ENCODE measurements at regions not wholly inside any gene's neighbourhood (a gene's known extent, or its start where the extent isn't known, plus 50 kb on each side); places are given as distances from the start of the nearest gene placed in this dataset.

- intact Hi-C loops (cut with DNase I) = no loop called here
- Histone ChIP-seq H3K27ac (ENCODE audit: low read depth in 2 of 2, low read length in 2 of 2) (no peak overlapping the region), H3K9me3 (ENCODE audit: control insufficient read depth in 2 of 3, insufficient read depth in 1 of 3, low read length in 3 of 3) (peaks cover 0 to 3% (median 0%) of the 10 kb centered on the region in 3 donors), H3K27me3 (ENCODE audit: control insufficient read depth, insufficient read depth, low read length) (no peaks in the 10 kb centered on the region), H3K4me1 (ENCODE audit: control insufficient read depth in 2 of 3, insufficient read depth in 2 of 3, low read depth in 1 of 3, low read length in 3 of 3) (no peaks in the 10 kb centered on the region), H3K4me3 (ENCODE audit: low read length in 3 of 3) (no peak overlapping the region), H3K9ac (ENCODE audit: low read length in 3 of 3) (no peak overlapping the region), H3K36me3 (ENCODE audit: control insufficient read depth in 2 of 3, insufficient read depth in 3 of 3, low read length in 3 of 3) (no peaks in the 10 kb centered on the region)
- no peak for DNase-seq
- no peak for TF ChIP-seq CTCF (IDR thresholded peaks at IDR 0.05; ENCODE audit: borderline replicate concordance, extremely low read depth, insufficient read depth)
- FAIRE-seq = no peak
Measured at GRCh38 chr7:157086508-157087187, 52.1 kb upstream of the UBE3C start.

GRCh38 chr7:157087646-157088045, 51.1 kb upstream of the UBE3C start:
- Histone ChIP-seq H3K27ac (ENCODE audit: low read depth in 2 of 2, low read length in 2 of 2) (no peak overlapping the region), H3K27me3 (ENCODE audit: control insufficient read depth, insufficient read depth, low read length) (no peaks in the 10 kb centered on the region), H3K9me3 (ENCODE audit: control insufficient read depth in 2 of 3, insufficient read depth in 1 of 3, low read length in 3 of 3) (peaks cover 0 to 6% (median under 1%) of the 10 kb centered on the region in 3 donors), H3K9ac (ENCODE audit: low read length in 3 of 3) (no peak overlapping the region), H3K36me3 (ENCODE audit: control insufficient read depth in 2 of 3, insufficient read depth in 3 of 3, low read length in 3 of 3) (no peaks in the 10 kb centered on the region), H3K4me3 (ENCODE audit: low read length in 3 of 3) (no peak overlapping the region), H3K4me1 (ENCODE audit: control insufficient read depth in 2 of 3, insufficient read depth in 2 of 3, low read depth in 1 of 3, low read length in 3 of 3) (no peaks in the 10 kb centered on the region)
- no peak for TF ChIP-seq CTCF (IDR thresholded peaks at IDR 0.05; ENCODE audit: borderline replicate concordance, extremely low read depth, insufficient read depth)
- intact Hi-C loops (cut with DNase I) = no loop called here
- DNase-seq (no peak), FAIRE-seq (no peak)

GRCh38 chr7:157088136-157088535, 50.6 kb upstream of the UBE3C start:
- H3K9ac ChIP-seq (ENCODE audit: low read length in 3 of 3) = no peak overlapping the region
- H3K27ac ChIP-seq (ENCODE audit: low read depth in 2 of 2, low read length in 2 of 2) = no peak overlapping the region
- H3K36me3 ChIP-seq (ENCODE audit: control insufficient read depth in 2 of 3, insufficient read depth in 3 of 3, low read length in 3 of 3) = no peaks in the 10 kb centered on the region
- DNase-seq (no peak), FAIRE-seq (no peak)
- H3K27me3 ChIP-seq (ENCODE audit: control insufficient read depth, insufficient read depth, low read length) = no peaks in the 10 kb centered on the region
- H3K4me3 ChIP-seq (ENCODE audit: low read length in 3 of 3) = no peak overlapping the region
- intact Hi-C loops (cut with DNase I) = no loop called here
- H3K4me1 ChIP-seq (ENCODE audit: control insufficient read depth in 2 of 3, insufficient read depth in 2 of 3, low read depth in 1 of 3, low read length in 3 of 3) = no peaks in the 10 kb centered on the region
- H3K9me3 ChIP-seq (ENCODE audit: control insufficient read depth in 2 of 3, insufficient read depth in 1 of 3, low read length in 3 of 3) = peaks cover 0 to 7% (median 5%) of the 10 kb centered on the region in 3 donors
- no peak for TF ChIP-seq CTCF (IDR thresholded peaks at IDR 0.05; ENCODE audit: borderline replicate concordance, extremely low read depth, insufficient read depth)
